HEK293T (cell line): ENCODE measurements at regions not wholly inside any gene's neighbourhood (a gene's known extent, or its start where the extent isn't known, plus 50 kb on each side); places are given as distances from the start of the nearest gene placed in this dataset.

Source experiments
- ARNT ChIP-seq: fragments of 450-650 bp; IDR thresholded peaks from 2 replicates; pipeline ENCODE4 v1.6.1; 2017; ENCODE audit warnings: mild to moderate bottlenecking
- BHLHE40 ChIP-seq: fragments of 450-650 bp; IDR thresholded peaks from 2 replicates; pipeline ENCODE4 v1.6.1; 2016; ENCODE audit warnings: mild to moderate bottlenecking, moderate library complexity, borderline replicate concordance
- FOXA1 ChIP-seq: fragments of 450-650 bp; IDR thresholded peaks from 2 replicates; pipeline ENCODE4 v1.6.1; 2016; ENCODE audit warnings: mild to moderate bottlenecking
- HDGF ChIP-seq: fragments of 450-650 bp; IDR thresholded peaks from 2 replicates; pipeline ENCODE4 v1.6.1; 2017; ENCODE audit warnings: antibody characterized with exemption, borderline replicate concordance

DNA sequence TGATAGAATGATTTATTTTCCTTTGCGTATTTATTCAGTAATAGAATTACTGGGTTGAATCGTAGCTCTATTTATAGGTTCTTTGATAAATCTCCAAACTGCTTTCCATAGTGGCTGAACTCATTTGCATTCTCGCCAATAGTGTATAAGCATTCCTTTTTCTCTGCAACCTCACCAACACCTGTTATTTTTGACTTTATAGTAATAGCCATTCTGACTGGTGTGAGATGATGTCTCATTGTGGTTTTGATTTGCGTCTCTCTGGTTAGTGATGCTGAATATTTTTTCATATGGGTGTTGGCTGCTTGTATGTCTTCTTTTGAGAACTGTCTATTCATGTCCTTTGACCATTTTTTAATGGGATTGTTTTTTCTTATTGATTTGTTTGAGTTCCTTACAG is 160.7 kb downstream of the MID1IP1 start:
- no peak for TF ChIP-seq ARNT
- TF ChIP-seq BHLHE40, result no peak
- no peak for TF ChIP-seq FOXA1
- TF ChIP-seq HDGF, result no peak
